Stimulated activated CD8-positive, alpha-beta memory T cell treated with anti-CD3 and anti-CD28 coated beads, Interleukin-7, amount 100 ng/mL, for 48 hours (primary cell): ENCODE measurements at regions not wholly inside any gene's neighbourhood (a gene's known extent, or its start where the extent isn't known, plus 50 kb on each side); places are given as distances from the start of the nearest gene placed in this dataset.
"Not testable (repeated sequence)": the region's sequence is repeated elsewhere in the genome, so short reads cannot be mapped to it uniquely, and the experiment has no call there.

Experiments used
- DNase-seq, 2 donors: peaks; one replicate each; pipeline ENCODE4 v3.0.0-alpha.2; 2020; ENCODE audit warnings: low read depth in 1 of 2; ENCODE audit errors: extremely low read depth in 1 of 2

DNA sequence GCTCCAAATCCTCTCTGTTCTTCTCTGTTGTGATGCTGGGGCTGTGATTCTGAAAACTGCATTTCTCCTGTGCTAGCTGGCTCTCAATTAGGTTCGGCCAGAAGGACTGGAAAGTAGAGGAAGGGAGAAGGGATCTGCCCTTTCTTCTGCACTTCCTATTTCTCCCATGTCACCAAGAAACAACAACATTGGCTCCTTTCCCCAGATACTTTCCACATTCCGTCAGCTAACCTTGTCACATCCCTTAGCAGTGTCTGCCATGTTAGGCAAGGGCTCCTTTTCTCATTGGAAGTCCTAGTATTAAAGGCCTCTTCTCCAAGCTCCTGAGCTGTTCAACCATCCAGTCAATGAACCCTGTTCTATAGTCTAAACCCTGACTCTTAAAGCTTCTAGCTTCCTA, 171.1 kb downstream of the ZNF621 start:
- DNase-seq, result no peak

DNA sequence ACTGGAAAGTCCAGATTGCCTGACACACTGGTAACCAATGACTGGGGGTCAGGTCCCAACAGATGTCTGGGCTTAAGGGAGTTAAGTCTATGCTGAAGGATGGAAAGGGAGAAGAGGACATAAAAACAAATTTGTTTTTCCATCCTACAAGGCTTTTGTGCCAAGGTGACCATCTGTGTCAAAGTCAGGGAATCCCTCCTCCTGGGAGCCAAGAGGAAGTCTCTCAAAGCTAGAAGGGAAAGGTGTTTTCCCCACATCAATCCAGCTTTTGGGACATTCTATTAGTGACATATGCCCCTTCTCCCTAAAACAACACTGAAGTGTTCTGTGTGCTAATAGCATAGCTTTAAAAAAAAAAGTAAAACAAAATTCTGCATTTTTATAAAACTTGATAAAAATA, 173.9 kb downstream of the ZNF621 start:
- not testable (repeated sequence) for DNase-seq

DNA sequence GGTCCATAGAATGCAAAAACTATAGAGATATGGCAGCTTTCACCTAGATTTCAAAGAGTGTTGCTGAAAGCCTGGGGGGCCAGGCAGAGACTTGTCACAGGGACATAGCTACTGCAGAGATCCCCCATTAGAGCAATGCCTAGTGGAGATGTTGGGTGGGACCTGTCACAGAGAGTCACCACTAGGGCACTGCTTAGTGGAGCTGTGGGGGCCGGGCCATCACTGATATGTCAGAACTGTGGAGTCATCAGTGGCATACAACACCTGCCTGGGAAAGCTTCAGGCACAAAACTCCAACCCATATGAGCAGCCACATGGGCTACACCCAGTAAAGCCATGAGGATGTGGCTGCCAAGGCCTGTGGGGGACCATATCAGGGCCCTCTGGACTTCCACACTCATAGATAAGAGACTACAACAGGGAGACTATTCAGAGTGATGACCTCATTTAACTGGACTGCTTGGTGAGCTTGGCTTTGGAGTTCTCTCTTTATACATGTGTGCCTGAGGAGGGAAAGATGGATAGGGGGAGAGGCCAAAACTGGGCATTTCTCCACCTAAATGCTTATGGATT, 176.3 kb downstream of the ZNF621 start:
- no peak for DNase-seq

DNA sequence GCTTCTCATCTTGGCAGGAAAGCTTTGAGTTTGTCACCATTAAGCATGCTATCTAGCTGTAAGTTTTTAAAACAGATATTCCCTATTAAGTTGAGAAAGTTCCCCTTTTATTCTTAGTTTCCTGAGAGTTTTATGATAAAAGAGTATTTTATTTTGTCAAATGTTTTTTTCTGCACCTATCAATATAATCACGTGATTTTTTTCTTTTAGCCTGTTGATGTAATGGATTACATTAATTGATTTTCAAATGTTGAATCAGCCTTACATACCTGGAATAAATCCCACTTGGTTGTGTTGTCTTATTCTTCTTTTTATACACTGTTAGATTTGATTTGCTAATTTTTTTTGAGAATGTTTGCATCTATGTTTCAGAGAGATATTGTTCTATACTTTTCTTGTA, 179.5 kb downstream of the ZNF621 start:
- no peak for DNase-seq

DNA sequence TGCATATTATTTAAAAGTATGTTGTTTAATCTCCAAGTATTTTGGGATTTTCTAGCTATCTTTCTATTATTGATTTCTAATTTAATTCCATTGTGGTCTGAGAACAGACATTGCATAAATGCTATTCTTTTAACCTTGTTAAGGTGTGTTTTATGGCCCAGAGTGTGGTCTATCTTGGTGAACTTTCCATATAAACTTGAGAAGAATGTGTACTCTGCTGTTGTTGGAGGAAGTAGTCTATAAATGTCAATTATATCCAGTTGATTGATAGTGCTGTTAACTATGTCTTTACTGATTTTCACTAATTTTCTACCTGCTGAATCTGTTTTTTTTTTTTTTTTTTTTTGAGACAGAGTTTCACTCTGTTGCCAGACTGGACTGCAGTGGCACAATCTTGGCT, 180.9 kb downstream of the ZNF621 start:
- DNase-seq, result no peak

DNA sequence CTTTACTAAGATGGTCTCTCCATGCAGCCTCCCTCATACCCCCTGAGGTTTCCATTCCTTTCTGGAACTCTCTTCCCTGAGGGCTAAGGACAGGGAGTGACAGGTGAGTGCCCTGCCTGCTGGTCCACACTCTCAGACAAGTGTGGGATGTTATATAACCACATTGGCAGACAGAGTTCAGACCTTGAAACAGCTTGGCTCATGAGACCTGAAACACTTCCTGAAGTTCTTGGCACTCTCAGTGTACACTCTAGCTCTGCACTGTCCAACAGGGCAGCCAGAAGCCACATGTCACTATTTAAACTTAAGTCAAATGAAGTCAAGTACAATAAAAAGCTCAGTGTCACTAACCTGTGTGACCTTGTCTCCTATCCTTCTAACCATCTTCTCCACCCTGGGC, 188.5 kb downstream of the ZNF621 start:
- no peak for DNase-seq

DNA sequence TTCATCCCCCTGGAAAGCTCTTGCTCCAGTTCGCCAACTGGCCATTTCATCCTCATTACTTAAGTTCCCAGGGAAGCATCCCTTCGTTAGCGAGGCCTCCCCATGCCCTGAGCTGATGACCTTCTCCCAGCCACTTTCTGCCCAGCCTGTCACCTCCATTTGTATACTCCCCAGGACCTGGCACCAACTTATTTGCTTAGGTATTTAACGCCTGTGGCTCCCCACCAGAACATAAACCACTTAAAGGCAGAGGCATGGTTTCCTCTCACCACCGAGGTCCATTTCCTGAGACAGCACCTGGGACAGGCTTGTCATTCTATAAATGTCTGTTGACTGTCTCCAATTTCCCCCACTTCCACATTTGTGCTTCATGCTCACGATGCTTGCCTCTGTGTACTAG, 189.0 kb downstream of the ZNF621 start:
- no peak for DNase-seq

DNA sequence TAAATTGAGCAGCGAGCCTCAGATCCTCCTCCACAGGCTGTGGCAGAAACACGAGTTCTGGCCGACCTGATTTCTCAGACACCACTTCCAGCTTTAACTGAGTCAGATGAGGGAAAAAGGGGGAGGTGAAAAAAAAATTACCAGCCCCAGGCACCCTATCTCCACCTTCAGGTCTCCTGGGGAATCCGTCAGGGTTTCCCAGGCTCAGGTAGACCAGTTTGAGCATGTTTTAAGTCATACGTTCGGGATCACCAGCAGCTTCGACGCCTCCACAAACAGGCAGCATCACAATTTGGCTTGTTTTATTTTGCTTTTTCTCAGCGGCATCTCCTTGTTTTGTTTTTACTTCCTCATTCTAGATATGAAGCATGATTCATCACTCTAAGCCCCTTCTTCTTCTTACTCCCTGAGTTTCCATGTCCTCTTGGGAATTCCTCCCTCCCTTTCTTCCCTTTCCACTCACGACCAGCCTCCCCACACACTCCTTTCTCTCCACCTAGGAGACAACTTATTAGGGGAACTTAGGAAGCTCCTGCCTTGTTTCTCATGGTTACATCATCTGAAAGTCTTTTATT, 190.1 kb downstream of the ZNF621 start:
- DNase-seq, result no peak

DNA sequence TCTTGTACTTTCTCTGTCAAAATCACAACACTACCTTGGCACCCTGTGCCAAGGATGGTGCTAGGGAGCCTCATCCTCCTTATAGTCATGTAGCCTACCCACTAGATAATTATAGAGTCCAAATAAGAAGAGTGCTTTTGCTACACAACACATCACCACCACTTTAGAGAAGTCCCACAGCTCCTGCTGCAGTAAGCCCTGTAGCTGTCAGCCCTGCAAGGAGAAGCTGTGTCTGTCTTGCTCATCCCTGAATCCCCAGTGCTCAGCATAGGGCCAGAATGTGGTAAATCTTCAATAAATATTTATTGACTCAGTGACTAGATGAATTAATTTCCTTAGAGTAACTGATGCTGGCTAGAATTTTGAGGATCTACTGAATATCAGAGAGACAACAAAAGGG, 190.8 kb downstream of the ZNF621 start:
- no peak for DNase-seq

DNA sequence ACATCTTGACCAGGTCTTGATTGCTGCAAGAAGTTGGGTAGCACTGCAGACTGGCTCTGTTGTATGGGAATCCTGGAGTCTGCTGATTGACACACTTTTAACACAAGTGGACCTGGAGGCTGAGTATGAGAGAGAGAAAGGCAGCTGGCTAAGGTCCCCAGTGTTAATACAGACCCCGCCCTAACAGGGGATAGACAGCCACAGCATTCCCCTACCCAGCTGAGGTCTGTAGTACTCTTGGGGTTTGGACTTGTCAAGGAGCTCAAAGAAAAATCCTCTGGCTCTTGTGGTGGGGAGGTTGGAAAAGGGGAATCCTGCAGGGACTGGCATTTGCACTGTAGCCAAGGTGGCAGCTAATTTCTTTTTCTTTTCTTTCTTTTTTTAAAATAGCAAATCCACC, 192.7 kb downstream of the ZNF621 start:
- DNase-seq, result no peak

DNA sequence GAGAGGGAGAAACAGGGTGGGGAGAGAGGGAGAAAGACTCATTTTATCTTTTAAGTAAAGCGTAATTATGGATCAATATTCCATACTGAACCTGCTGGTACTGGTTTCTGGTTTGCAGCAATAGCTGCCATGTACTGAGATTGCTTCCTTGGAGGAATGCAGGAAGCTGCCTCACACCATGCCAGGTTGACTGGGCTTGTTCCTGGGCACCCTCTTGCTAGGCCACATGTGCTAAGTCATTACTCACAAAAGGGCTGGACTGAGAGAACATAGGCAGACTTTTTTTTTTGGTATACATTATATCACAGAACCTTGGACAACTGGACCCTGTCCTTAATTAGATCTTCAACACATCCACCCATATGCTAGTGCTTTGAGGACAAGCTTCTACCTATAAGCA, 193.4 kb downstream of the ZNF621 start:
- DNase-seq, result no peak

DNA sequence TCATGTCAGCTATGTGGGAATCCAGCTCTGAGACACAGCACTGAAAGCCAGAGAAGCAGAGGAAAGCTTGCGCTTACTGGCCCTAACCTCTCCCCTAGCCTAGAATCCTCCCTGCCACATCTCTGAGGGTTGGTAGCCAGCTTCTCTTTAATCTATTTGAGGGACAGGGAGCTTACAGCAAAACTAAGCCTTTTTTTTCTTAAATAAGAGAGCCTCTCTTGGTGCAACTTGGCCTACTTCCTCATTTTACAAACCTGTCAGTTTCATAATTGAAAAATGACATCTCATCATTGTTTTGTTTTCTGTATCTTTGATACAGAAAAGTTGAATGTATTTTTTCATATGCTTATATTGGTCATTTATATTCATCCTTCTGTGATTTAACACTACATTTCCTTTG, 193.9 kb downstream of the ZNF621 start:
- no peak for DNase-seq

DNA sequence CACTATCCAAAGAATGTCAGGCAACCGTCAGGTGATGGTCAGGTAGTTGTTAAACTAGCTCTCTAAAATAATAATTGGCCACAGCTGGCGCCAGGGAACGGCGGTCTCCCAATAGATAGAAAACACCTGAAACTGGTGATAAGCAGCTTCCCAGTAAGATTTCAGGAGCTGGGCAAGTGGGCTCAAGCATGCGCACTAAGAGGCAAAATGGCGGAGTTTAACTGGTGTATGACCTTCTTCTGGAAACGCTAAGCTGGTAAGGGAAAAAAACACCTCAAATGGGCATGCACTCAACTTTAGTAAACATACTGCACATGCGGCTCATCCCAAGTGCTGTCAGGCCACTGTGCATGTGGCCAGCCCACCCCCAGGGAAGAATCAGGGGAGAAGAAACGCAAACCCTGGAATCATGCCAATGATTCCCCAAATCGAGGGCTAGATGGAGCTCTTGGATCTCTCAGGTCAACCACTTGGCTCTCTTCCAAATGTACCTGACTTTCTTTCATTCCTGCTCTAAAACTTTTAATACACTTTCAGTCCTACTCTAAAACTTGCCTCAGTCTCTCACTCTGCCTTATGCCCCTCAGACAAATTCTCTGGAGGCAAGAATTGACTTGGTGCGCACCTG, 195.0 kb downstream of the ZNF621 start:
- no peak for DNase-seq

DNA sequence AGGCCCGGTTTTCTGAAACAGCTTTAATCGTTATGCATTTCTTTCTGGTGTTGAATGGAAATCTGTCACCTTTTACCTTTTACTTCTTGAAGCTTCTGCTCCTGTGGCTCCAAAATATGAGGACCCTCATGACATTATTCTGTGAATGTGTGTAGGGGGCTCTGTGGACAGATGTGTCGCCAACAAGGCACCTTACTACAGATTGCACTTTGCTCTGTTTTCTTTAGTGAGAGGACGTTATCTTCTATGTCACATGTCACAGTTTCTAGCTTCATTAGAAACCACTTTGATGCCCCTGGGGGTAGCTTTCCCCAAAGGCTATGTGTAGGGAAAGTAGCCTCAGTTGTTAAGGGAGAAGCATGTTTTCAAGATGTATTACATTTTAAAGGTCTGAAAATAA, 195.6 kb downstream of the ZNF621 start:
- no peak for DNase-seq

DNA sequence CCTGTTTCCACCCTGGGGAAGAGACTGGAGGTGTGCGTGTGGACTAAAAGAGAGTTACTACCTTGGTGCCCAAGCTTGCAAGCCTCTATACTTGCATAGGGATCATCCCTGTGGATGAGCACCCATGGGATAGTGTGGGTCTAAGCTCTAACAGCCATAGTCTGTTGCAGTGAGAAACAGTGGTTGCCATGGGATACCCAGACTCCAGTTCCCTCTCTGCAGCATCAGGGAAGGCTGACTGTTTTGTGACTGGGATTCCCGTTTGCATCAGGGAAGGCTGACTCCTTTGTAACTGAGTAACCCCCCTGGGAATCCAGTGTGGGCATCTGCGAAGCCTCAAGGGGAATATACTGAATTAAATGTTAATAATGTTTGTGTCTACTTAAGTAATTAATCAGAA, 196.1 kb downstream of the ZNF621 start:
- no peak for DNase-seq

DNA sequence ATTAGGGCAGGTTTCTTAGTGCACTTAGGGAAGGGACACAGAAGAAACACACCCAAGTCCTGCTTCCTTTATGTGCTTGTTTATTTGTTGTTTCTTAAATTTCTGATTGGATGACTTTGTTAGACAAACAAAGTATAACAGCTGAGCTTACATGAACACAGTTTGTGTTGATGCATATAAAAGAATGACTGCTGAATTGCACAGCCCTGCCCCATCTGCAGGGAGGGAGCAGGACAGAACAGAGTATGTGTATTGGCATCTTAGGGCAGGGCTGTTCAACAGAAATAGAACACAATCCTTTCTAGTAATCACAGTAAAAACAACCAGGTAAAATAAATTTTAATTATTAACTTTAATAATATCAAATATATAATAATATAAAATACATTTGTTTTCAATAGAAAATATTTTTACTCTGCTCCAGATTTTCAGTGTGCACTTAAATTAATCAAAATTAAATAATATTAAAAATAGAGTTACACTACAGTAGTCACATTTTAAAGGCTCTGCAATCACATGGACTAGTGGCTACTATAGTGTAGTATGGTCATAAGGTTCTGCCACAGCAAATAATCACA, 198.4 kb downstream of the ZNF621 start:
- no peak for DNase-seq

DNA sequence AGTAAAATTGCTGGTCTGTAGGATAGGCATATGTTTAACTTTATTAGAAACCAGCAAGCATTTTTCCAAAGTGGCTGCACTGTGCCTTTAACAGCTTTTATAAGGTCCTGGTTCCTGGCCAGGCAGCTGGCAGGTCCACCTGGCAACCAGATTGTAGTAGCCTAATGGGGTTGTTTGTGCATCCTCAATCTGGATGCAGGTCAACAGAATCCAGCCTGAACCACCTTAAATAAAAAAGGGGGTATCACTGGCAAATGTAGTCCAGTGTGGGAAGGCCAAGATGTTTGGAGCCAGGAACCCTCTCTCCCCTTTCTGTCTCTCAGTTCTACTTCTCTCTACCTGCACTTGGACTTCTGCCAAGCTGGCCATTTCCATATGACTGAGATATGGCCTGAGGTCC, 200.3 kb downstream of the ZNF621 start:
- no peak for DNase-seq

DNA sequence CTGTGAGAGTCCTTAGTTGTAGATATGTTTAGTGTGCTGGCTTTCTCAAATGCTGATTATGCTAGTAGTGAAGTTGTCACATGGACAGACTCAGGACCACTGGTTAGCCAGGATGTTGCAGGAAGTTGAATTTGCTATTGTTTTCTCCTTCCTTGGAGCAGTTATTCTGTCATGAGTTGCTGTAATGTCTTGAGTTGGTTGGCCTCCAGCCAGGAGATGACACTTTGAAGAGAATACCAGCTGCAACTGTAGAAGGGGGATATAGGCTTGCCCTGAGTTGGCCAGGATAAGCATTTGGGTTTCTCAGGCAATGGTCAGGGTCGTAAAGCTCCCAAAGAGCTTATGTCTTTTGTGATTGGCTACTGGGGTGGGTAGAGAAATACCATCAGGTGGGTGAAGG, 206.7 kb downstream of the ZNF621 start:
- DNase-seq, result no peak

DNA sequence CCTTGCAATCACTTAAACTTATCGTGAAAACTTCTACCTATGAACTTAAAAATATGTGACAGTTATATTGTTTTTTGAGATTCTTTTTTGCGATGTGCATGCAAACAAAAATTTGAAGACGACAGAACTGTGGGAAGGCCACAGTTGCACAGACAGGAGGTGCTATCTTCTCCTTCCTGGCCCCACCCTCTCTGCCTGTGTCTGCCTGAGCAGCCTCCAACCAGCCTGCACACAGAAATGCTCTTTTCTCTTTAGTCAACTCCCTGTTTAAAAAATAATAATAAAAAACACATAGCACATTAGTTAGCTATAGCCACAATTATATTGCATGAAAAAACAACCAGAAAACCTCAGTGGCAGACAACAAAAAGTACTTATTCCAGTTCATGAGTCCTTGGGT, 212.2 kb downstream of the ZNF621 start:
- no peak for DNase-seq

DNA sequence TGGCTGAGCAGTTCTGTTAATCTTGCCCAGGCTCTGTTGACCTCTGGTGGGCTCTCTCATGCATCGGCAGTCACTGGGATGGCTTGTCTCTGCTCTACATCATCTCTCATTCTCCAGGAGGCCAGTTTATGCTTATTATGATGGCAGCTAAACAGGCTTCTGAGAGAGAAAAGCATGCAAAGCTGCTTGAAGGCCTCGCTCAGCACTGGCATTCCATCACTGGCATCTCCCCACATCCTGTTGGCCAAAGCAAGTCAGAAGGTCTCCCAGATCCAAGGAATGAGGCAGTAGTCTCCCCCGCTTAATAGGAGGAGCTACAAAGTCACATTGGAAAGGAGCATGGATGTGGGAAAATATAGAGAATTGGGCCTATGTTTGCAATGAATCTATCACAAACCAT, 212.6 kb downstream of the ZNF621 start:
- DNase-seq, result no peak

DNA sequence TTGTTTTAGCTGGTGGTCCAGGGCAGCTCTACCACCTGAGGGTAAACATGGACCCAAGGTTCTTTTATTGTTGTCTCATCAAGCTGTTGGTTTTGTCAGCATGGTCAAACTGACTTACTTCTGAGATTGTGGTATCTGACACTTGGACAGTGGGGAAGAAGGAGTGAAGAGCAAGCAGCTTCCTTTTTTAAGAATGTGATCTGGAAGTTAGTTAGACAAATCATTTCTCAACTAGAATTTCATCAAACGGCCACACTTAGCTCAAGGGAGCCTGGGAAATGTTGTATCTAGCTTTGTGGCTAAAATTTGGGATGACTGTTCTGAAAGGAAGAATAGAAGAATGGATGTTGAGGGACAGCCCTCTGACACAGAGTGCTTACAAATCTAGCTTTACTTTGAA, 215.2 kb downstream of the ZNF621 start:
- no peak for DNase-seq

DNA sequence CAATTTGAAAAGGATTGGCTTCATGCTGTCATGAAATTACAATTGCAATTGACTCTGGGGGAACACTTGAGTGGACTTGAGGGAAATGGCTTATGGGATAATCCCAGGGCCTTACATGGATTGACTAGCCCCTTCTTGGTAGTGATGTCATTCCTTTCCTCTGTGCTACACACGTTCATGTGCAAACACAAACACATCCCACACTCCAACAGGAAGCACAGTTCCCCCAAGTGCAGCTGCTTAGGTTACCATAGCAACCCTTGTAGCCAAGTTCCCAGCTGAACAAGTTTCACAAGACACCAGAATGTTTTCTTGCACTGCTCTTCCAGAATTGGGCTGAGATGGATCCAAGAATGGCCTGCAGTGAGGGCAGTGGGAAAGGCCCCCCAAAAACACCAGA, 217.0 kb downstream of the ZNF621 start:
- DNase-seq, result no peak
